GM23338 (cell line): ENCODE measurements at regions not wholly inside any gene's neighbourhood (a gene's known extent, or its start where the extent isn't known, plus 50 kb on each side); places are given as distances from the start of the nearest gene placed in this dataset.

ENCODE experiments used
- ATAC-seq: fragments of 200-7000 bp; cut with Tn5 transposase; 3 replicates; pipeline ENCODE4 v1.9.1; 2020
- DNase-seq: peaks from one replicate; pipeline ENCODE4 v3.0.0-alpha.2; 2015; ENCODE audit warnings: low spot score
- H2AFZ ChIP-seq: fragments of 200-600 bp; sonication (generic); 2 replicates; pipeline ENCODE4 v1.8.0; 2016; ENCODE audit warnings: antibody characterized with exemption, mild to moderate bottlenecking, moderate library complexity
- H3F3A ChIP-seq: fragments of 200-600 bp; sonication (generic); replicated peaks from 2 replicates; pipeline ENCODE4 v1.8.0; 2017; ENCODE audit warnings: antibody characterized with exemption, mixed run types, low read depth
- H3K27ac ChIP-seq: fragments of 200-600 bp; sonication (generic); 2 replicates; pipeline ENCODE4 v1.6.1; 2016; ENCODE audit warnings: low read depth
- H3K27me3 ChIP-seq: fragments of 200-600 bp; sonication (generic); 2 replicates; pipeline ENCODE4 v1.8.0; 2016; ENCODE audit warnings: mild to moderate bottlenecking, mixed run types, moderate library complexity; ENCODE audit not compliant: insufficient read depth
- H3K36me3 ChIP-seq: fragments of 200-600 bp; sonication (generic); 2 replicates; pipeline ENCODE4 v1.8.0; 2016; ENCODE audit warnings: mild to moderate bottlenecking; ENCODE audit not compliant: insufficient read depth
- H3K4me1 ChIP-seq: fragments of 200-600 bp; sonication (generic); 2 replicates; pipeline ENCODE4 v1.8.0; 2016; ENCODE audit warnings: mild to moderate bottlenecking, moderate library complexity; ENCODE audit not compliant: insufficient read depth
- H3K4me2 ChIP-seq: fragments of 200-600 bp; sonication (generic); 2 replicates; pipeline ENCODE4 v1.7.1; 2017; ENCODE audit warnings: mixed run types
- H3K4me3 ChIP-seq: fragments of 200-600 bp; sonication (generic); 2 replicates; pipeline ENCODE4 v1.6.1; 2016; ENCODE audit warnings: mixed run types
- H3K79me2 ChIP-seq: fragments of 200-600 bp; sonication (generic); replicated peaks from 2 replicates; pipeline ENCODE4 v1.8.0; 2017; ENCODE audit warnings: mild to moderate bottlenecking; ENCODE audit not compliant: insufficient read depth
- H3K9me2 ChIP-seq: fragments of 200-600 bp; sonication (generic); 2 replicates; pipeline ENCODE4 v1.8.0; 2017; ENCODE audit not compliant: insufficient read depth
- H4K20me1 ChIP-seq: fragments of 200-600 bp; sonication (generic); replicated peaks from 2 replicates; pipeline ENCODE4 v1.8.0; 2017; ENCODE audit warnings: mild to moderate bottlenecking; ENCODE audit not compliant: insufficient read depth
- H3K27ac Mint-ChIP-seq: 2 replicates; pipeline ENCODE4 v1.8.0; 2020; ENCODE audit warnings: inconsistent platforms, mild to moderate bottlenecking, moderate library complexity, mixed read lengths
- H3K27me3 Mint-ChIP-seq: 3 replicates; pipeline ENCODE4 v1.8.0; 2022; ENCODE audit warnings: low read depth, mild to moderate bottlenecking, moderate library complexity, mixed read lengths, inconsistent platforms; ENCODE audit not compliant: insufficient read depth, poor library complexity
- H3K36me3 Mint-ChIP-seq: 3 replicates; pipeline ENCODE4 v1.8.0; 2021; ENCODE audit warnings: low read depth, mild to moderate bottlenecking, inconsistent platforms, moderate library complexity, mixed read lengths
- H3K4me1 Mint-ChIP-seq: 3 replicates; pipeline ENCODE4 v1.8.0; 2020; ENCODE audit warnings: mild to moderate bottlenecking, inconsistent platforms, mixed read lengths
- H3K4me3 Mint-ChIP-seq: 3 replicates; pipeline ENCODE4 v1.8.0; 2021; ENCODE audit warnings: moderate library complexity, mild to moderate bottlenecking, inconsistent platforms, mixed read lengths
- H3K9me3 Mint-ChIP-seq: 3 replicates; pipeline ENCODE4 v1.8.0; 2020; ENCODE audit warnings: moderate library complexity, mild to moderate bottlenecking, inconsistent platforms, mixed read lengths
- CREB1 ChIP-seq: fragments of 250-450 bp; sonication (Bioruptor Pico); IDR thresholded peaks from 2 replicates; pipeline ENCODE4 v1.5.0; 2020; ENCODE audit warnings: low read depth, mild to moderate bottlenecking, moderate library complexity
- CTCF ChIP-seq, 2 experiments: fragments of 200-600 bp in 1 of 2; sonication (generic) in 1 of 2; conservative IDR thresholded peaks; 2 replicates each; pipeline versions ENCODE4 v1.5.1 to v1.6.1; 2016 to 2017; ENCODE audit warnings: antibody characterized with exemption in 2 of 2, low read depth in 2 of 2, mild to moderate bottlenecking in 2 of 2, moderate library complexity in 1 of 2
- EZH2 ChIP-seq: fragments of 200-600 bp; sonication (generic); IDR thresholded peaks from one replicate; pipeline ENCODE4 v1.8.0; 2017; ENCODE audit warnings: antibody characterized with exemption, mild to moderate bottlenecking, low read depth; ENCODE audit not compliant: unreplicated experiment
- EZH2phosphoT487 ChIP-seq: fragments of 200-600 bp; sonication (generic); IDR thresholded peaks from one replicate; pipeline ENCODE4 v1.8.1; 2018; ENCODE audit warnings: antibody characterized with exemption; ENCODE audit not compliant: unreplicated experiment
- JUNB ChIP-seq: IDR thresholded peaks from one replicate; pipeline ENCODE4 v1.6.1; 2016; ENCODE audit warnings: antibody characterized with exemption; ENCODE audit not compliant: unreplicated experiment
- NANOG ChIP-seq: IDR thresholded peaks from 2 replicates; pipeline ENCODE4 v1.6.1; 2016; ENCODE audit warnings: antibody characterized with exemption, borderline replicate concordance
- POLR2AphosphoS5 ChIP-seq: IDR thresholded peaks from 2 replicates; pipeline ENCODE4 v1.6.1; 2016; ENCODE audit warnings: antibody characterized with exemption, low read depth
- STAT1 ChIP-seq: IDR thresholded peaks from one replicate; pipeline ENCODE4 v1.6.1; 2016; ENCODE audit warnings: antibody characterized with exemption; ENCODE audit not compliant: unreplicated experiment
- ZNF114 ChIP-seq: fragments of 250-450 bp; sonication (Bioruptor Pico); IDR thresholded peaks from 2 replicates; pipeline ENCODE4 v1.5.0; 2020; ENCODE audit warnings: mild to moderate bottlenecking, moderate library complexity
- ZNF331 ChIP-seq: fragments of 250-450 bp; sonication (Bioruptor Pico); IDR thresholded peaks from 2 replicates; pipeline ENCODE4 v1.5.0; 2020; ENCODE audit warnings: low read depth, mild to moderate bottlenecking, moderate library complexity
- TF ChIP-seq, protein P1 (sequence below): IDR thresholded peaks from 2 replicates; pipeline ENCODE4 v1.6.1; 2016; ENCODE audit warnings: antibody characterized with exemption
- TF ChIP-seq, protein P2 (sequence below): IDR thresholded peaks from one replicate; pipeline ENCODE4 v1.6.1; 2018; ENCODE audit warnings: antibody characterized with exemption; ENCODE audit not compliant: unreplicated experiment
- TF ChIP-seq, protein P3 (sequence below): fragments of 250-450 bp; sonication (Bioruptor Pico); IDR thresholded peaks from 2 replicates; pipeline ENCODE4 v1.5.0; 2020; ENCODE audit warnings: mild to moderate bottlenecking, moderate library complexity

- Histone ChIP-seq H3K9me2 (peaks cover 27% of the 10 kb centered on the region), H4K20me1 (no peaks in the 10 kb centered on the region), H3K27ac (no peak overlapping the region), H3K36me3 (no peaks in the 10 kb centered on the region), H3K79me2 (no peaks in the 10 kb centered on the region), H2AFZ (peak overlapping the region; percentile 80; the same call in 1 of the 2 replicates), H3K4me3 (no peak overlapping the region), H3K4me2 (no peak overlapping the region), H3K4me1 (peaks cover 11% of the 10 kb centered on the region), H3K27me3 (no peaks in the 10 kb centered on the region), H3F3A (no peaks in the 10 kb centered on the region)
- Mint-ChIP-seq H3K27me3 (peaks cover 2% of the 10 kb centered on the region), H3K9me3 (no peaks in the 10 kb centered on the region), H3K4me3 (no peak overlapping the region), H3K27ac (no peak overlapping the region), H3K36me3 (no peaks in the 10 kb centered on the region), H3K4me1 (no peaks in the 10 kb centered on the region; the same call in 1 of the 3 replicates)
- ATAC-seq, result no peak
- no peak for DNase-seq
- TF ChIP-seq, protein P1, sequence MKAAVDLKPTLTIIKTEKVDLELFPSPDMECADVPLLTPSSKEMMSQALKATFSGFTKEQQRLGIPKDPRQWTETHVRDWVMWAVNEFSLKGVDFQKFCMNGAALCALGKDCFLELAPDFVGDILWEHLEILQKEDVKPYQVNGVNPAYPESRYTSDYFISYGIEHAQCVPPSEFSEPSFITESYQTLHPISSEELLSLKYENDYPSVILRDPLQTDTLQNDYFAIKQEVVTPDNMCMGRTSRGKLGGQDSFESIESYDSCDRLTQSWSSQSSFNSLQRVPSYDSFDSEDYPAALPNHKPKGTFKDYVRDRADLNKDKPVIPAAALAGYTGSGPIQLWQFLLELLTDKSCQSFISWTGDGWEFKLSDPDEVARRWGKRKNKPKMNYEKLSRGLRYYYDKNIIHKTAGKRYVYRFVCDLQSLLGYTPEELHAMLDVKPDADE, result no peak
- TF ChIP-seq CREB1 (CRISPR knock-in tag), result no peak
- TF ChIP-seq STAT1, result no peak
- TF ChIP-seq, protein P2, sequence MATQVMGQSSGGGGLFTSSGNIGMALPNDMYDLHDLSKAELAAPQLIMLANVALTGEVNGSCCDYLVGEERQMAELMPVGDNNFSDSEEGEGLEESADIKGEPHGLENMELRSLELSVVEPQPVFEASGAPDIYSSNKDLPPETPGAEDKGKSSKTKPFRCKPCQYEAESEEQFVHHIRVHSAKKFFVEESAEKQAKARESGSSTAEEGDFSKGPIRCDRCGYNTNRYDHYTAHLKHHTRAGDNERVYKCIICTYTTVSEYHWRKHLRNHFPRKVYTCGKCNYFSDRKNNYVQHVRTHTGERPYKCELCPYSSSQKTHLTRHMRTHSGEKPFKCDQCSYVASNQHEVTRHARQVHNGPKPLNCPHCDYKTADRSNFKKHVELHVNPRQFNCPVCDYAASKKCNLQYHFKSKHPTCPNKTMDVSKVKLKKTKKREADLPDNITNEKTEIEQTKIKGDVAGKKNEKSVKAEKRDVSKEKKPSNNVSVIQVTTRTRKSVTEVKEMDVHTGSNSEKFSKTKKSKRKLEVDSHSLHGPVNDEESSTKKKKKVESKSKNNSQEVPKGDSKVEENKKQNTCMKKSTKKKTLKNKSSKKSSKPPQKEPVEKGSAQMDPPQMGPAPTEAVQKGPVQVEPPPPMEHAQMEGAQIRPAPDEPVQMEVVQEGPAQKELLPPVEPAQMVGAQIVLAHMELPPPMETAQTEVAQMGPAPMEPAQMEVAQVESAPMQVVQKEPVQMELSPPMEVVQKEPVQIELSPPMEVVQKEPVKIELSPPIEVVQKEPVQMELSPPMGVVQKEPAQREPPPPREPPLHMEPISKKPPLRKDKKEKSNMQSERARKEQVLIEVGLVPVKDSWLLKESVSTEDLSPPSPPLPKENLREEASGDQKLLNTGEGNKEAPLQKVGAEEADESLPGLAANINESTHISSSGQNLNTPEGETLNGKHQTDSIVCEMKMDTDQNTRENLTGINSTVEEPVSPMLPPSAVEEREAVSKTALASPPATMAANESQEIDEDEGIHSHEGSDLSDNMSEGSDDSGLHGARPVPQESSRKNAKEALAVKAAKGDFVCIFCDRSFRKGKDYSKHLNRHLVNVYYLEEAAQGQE, result no peak
- TF ChIP-seq, protein P3, sequence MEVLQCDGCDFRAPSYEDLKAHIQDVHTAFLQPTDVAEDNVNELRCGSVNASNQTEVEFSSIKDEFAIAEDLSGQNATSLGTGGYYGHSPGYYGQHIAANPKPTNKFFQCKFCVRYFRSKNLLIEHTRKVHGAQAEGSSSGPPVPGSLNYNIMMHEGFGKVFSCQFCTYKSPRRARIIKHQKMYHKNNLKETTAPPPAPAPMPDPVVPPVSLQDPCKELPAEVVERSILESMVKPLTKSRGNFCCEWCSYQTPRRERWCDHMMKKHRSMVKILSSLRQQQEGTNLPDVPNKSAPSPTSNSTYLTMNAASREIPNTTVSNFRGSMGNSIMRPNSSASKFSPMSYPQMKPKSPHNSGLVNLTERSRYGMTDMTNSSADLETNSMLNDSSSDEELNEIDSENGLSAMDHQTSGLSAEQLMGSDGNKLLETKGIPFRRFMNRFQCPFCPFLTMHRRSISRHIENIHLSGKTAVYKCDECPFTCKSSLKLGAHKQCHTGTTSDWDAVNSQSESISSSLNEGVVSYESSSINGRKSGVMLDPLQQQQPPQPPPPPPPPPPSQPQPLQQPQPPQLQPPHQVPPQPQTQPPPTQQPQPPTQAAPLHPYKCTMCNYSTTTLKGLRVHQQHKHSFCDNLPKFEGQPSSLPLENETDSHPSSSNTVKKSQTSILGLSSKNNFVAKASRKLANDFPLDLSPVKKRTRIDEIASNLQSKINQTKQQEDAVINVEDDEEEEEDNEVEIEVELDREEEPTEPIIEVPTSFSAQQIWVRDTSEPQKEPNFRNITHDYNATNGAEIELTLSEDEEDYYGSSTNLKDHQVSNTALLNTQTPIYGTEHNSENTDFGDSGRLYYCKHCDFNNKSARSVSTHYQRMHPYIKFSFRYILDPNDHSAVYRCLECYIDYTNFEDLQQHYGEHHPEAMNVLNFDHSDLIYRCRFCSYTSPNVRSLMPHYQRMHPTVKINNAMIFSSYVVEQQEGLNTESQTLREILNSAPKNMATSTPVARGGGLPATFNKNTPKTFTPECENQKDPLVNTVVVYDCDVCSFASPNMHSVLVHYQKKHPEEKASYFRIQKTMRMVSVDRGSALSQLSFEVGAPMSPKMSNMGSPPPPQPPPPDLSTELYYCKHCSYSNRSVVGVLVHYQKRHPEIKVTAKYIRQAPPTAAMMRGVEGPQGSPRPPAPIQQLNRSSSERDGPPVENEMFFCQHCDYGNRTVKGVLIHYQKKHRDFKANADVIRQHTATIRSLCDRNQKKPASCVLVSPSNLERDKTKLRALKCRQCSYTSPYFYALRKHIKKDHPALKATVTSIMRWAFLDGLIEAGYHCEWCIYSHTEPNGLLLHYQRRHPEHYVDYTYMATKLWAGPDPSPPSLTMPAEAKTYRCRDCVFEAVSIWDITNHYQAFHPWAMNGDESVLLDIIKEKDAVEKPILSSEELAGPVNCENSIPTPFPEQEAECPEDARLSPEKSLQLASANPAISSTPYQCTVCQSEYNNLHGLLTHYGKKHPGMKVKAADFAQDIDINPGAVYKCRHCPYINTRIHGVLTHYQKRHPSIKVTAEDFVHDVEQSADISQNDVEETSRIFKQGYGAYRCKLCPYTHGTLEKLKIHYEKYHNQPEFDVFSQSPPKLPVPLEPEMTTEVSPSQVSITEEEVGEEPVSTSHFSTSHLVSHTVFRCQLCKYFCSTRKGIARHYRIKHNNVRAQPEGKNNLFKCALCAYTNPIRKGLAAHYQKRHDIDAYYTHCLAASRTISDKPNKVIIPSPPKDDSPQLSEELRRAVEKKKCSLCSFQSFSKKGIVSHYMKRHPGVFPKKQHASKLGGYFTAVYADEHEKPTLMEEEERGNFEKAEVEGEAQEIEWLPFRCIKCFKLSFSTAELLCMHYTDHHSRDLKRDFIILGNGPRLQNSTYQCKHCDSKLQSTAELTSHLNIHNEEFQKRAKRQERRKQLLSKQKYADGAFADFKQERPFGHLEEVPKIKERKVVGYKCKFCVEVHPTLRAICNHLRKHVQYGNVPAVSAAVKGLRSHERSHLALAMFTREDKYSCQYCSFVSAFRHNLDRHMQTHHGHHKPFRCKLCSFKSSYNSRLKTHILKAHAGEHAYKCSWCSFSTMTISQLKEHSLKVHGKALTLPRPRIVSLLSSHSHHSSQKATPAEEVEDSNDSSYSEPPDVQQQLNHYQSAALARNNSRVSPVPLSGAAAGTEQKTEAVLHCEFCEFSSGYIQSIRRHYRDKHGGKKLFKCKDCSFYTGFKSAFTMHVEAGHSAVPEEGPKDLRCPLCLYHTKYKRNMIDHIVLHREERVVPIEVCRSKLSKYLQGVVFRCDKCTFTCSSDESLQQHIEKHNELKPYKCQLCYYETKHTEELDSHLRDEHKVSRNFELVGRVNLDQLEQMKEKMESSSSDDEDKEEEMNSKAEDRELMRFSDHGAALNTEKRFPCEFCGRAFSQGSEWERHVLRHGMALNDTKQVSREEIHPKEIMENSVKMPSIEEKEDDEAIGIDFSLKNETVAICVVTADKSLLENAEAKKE (CRISPR knock-in tag), result no peak
- TF ChIP-seq EZH2phosphoT487, result no peak
- TF ChIP-seq EZH2, result no peak
- no peak for TF ChIP-seq CTCF (conservative IDR thresholded peaks at IDR 0.05; ENCODE audit: low read depth in 2 of 2)
- no peak for TF ChIP-seq NANOG
- TF ChIP-seq POLR2AphosphoS5, result no peak
- TF ChIP-seq ZNF114, result no peak
- TF ChIP-seq JUNB, result no peak
- no peak for TF ChIP-seq ZNF331
These were observed 87.0 kb downstream of the FEM1C start for GRCh38 chr5:115457571-115457970.
